ENCODE measurements at regions not wholly inside any gene's neighbourhood (a gene's known extent, or its start where the extent isn't known, plus 50 kb on each side); places are given as distances from the start of the nearest gene placed in this dataset.

DNA sequence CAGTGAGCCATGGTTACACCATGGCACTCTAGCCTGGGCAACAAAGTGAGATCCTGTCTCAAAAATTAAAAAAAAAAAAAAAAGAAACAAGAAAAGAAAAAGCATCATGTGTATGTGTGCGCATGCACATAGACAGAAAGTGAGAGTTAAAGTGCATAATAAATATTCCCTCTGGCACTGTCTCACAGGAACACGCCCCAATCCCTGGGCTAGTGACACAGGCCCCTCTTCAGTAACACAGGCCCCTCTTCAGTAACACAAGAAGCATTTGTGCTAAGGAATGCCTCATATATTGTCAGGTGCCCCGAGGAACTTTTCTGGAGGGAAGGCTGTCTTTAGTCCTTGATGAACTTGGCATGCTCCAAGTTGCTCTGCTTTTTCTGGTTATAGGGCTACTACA lies 57.5 kb downstream of the RPL27A start:
- ATAC-seq = no peak

GRCh38 chr11:8744423-8744822 lies 61.8 kb downstream of the RPL27A start:
- ATAC-seq = no peak

More for the DNA sequence above, 57.5 kb downstream of the RPL27A start:
- DNase-seq (ENCODE audit: low spot score) = no peak

DNA sequence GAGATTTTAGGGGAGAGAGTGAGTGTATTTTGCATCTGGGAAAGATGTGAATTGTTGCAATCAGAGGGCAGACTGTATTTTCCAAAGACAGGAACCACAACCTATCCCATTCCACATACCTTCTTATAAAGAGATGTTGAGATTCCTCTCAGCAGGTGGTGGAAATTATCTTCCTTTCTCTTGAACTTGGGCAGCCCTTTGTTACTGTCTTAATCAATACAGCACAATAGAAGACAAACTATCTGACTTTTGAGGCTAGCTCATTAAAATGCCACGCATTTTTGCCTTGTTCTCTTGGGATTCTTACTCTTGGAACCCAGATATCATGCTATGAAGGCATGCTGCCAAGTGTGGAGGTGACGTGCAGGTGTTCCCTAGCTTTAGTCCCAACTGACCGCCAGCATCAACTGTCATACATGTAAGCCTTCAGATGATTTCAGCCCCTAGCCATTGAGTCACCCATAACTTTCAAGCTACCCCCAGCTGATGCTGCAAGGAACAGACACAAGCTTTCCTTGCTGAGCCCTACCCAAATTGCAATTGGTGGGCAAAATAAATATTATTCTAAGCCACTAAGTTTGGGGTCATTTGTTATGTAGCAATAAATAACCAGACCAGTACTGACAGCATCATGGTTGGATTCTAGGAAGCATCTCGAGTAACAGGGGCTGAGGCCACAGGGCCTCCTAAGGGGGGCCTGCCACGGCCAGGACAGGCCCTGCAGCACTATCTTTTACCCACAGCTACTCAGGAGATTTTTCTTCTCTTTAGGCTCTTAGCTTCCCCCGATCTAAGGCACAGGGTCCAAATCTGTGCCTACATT lies 63.0 kb downstream of the RPL27A start:
- ATAC-seq = no peak
- no peak for DNase-seq (ENCODE audit: low spot score)

More at GRCh38 chr11:8744423-8744822, 61.8 kb downstream of the RPL27A start:
- no peak for DNase-seq (ENCODE audit: low spot score)

GRCh38 chr11:8746331-8746974 lies 63.9 kb downstream of the RPL27A start:
- ATAC-seq = no peak
- DNase-seq (ENCODE audit: low spot score) = no peak

DNA sequence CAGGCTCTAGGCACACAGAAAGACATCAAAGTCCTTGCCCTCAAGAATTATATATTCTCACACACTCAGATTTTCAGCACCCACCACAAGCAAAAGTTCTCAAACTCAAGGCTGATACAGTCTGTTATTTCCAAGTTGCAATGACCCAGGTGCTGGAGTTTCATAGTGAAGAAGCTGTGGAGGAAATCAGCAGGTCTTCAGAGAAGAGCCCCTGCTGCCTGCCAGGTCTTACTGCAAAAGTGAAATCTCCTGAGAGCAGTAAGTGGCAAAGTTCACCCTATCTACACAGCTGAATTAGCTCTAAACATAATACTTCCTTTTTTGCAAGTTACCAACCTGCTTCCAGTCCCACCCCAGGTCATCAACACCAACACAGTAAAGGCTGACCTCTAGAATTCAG lies 64.6 kb downstream of the RPL27A start:
- ATAC-seq (peak; percentile 12), DNase-seq (ENCODE audit: low spot score) (no peak)

GRCh38 chr11:8748317-8748716 lies 65.7 kb downstream of the RPL27A start:
- no peak for ATAC-seq

DNA sequence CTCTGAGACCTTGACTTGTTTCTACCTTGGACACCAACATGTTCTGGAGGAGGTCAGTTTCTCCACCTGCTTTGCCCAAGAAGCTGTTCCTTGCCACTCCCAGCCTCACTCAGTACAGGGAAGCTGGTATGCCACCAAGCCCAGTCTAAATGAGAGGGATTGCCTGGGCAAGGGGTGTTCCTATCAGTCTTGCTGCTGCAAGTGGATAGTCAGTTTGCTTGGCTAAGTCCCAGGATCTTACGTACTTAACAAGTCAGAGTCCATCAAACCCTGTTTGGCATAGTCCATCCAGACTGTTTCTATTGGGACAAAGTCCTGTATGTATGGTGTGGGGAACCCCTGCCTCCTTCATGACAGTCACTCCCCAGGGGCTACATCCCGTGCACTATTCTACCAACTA lies 66.6 kb downstream of the RPL27A start:
- ATAC-seq (peak; percentile 90), DNase-seq (ENCODE audit: low spot score) (no peak)

More at GRCh38 chr11:8748317-8748716, 65.7 kb downstream of the RPL27A start:
- no peak for DNase-seq (ENCODE audit: low spot score)

DNA sequence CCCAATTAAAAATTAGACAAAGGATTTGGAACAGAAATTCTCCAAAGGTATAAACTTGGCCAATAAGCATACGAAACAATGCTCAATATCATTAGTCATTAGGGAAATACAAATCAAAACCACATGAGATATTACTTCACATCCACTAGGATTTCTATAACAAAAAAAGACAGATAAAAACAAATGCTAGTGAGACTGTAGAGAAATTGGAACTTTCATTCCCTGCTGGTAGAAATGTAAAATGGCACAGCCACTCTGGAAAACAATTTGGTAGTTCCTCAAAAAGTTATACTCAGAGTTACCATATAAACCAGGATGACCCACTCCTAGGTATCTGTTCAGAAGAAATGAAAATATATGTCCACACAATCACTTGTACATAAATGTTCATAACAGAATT lies 71.6 kb downstream of the RPL27A start:
- ATAC-seq = no peak
- no peak for DNase-seq (ENCODE audit: low spot score)

- DNase-seq (ENCODE audit: low spot score) (no peak), ATAC-seq (no peak)
Observed at GRCh38 chr11:8756201-8756600, 73.6 kb downstream of the RPL27A start.

GRCh38 chr11:8757047-8757446 lies 74.5 kb downstream of the RPL27A start:
- no peak for ATAC-seq

GRCh38 chr11:8757533-8757932 lies 74.9 kb downstream of the RPL27A start:
- ATAC-seq = no peak

More at GRCh38 chr11:8757047-8757446, 74.5 kb downstream of the RPL27A start:
- no peak for DNase-seq (ENCODE audit: low spot score)

DNA sequence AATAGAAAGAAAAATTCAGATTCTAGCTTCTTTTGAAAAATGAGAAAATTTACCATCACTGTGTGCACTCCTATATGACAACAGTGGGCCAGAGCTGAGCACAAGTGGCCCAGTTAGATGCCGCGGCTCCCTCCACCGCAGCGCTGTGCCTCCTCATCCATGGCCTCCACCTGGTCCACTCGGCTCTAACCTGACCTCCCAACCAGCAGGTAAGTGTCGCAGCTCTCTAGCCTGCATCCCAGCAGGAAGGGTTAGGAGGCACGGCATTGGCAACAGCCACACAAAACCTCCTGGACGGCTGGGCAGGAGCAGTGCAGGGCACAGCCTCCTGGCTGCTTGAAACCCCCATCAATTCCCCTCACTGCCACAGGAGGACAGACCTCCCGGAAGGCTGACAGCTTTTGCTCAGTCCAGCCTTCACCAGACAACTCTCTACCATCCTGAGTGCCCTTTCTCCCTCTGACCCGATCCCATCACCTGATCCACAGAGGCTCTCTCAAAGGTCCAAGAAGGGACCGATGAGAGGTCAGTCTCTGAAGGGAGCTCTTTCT lies 76.1 kb downstream of the RPL27A start:
- no peak for DNase-seq (ENCODE audit: low spot score)
- no peak for ATAC-seq

More at GRCh38 chr11:8757533-8757932, 74.9 kb downstream of the RPL27A start:
- no peak for DNase-seq (ENCODE audit: low spot score)

GRCh38 chr11:8759634-8760033 lies 77.0 kb downstream of the RPL27A start:
- ATAC-seq = peak; percentile 51
- DNase-seq (ENCODE audit: low spot score) = no peak

- DNase-seq (ENCODE audit: low spot score) = no peak
- no peak for ATAC-seq
Observed at GRCh38 chr11:8760896-8761295, 78.3 kb downstream of the RPL27A start.

GRCh38 chr11:8763070-8763685 lies 80.6 kb downstream of the RPL27A start:
- no peak for DNase-seq (ENCODE audit: low spot score)
- no peak for ATAC-seq

GRCh38 chr11:8765294-8765693 lies 82.7 kb downstream of the RPL27A start:
- DNase-seq (ENCODE audit: low spot score) = no peak
- no peak for ATAC-seq

DNA sequence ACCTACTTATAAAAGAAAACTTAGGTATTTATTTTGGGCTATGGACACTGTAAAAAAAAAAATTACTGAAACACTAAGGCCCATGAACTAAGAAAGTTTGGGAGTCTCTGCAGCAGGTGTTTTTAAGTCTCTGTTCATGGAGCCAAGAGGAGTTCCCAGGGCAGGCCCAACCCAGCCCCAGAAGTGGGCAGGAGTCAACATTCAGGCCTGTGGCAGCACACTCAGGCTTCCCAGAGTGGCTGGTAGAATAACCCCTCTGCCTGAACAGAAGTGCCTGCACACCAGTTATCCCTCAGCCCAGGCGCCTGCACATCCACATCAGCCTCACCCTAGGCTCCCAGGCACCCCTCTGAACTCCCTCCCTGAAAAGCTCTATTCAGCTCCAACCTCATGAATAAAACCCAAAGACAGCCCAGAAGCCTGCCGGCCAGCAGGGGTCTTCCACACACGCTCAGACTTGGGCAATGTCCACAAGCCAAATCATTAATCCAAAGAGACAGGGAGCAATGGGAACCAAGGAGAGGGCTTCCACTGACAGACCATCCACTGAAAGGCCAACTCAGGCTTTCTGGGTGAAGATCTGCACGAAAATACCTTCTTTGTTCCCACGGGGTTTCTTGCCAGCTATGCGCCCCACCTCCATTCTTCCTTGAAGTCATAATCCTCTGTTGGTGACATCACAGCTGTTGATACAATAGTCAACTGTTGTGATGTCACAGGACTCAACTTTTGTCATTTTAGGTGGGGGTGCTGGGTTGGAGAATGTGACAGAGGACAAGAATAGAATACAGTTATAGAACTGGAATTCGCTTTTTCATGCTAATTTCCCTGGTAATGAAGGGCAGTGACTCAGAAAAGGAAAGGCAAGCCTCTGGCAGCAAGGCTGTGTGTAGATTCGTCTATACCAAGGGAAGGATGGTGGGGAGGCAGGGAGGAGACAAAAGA lies 83.7 kb downstream of the RPL27A start:
- no peak for DNase-seq (ENCODE audit: low spot score)
- peak; percentile 11 for ATAC-seq

DNA sequence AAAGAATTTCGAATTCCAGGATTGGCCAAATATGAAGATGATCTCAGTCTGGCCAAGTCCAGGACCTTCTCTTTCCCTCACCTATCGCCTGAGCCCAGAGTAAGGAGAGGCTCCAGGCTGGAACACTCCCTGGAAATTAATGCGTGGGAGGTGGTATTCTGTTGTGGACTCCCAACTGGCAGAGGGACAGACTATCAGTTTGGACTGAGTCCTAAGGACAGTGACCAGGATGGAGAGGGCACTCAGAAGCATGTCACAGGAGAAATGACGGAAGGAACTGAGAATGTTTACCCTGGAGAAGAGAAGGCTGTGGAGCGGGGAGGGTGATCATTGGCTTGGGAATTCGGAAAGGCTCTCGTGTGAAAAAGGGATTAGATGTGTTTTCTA lies 84.4 kb downstream of the RPL27A start:
- no peak for DNase-seq (ENCODE audit: low spot score)
- peak; percentile 81 for ATAC-seq

GRCh38 chr11:8767466-8768142 lies 85.0 kb downstream of the RPL27A start:
- no peak for DNase-seq (ENCODE audit: low spot score)
- no peak for ATAC-seq
